WTC11 (cell line): ENCODE measurements at regions not wholly inside any gene's neighbourhood (a gene's known extent, or its start where the extent isn't known, plus 50 kb on each side); places are given as distances from the start of the nearest gene placed in this dataset.
A peak's percentile ranks its signal among the peaks of the same experiment; 100 is the strongest.

Experiments
- ATAC-seq: fragments of 200-7000 bp; cut with Tn5 transposase; 2 replicates; pipeline ENCODE4 v1.10.0; 2021; ENCODE audit warnings: mild to moderate bottlenecking, moderate library complexity
- CTCF ChIA-PET: fragments of 300-600 bp; sonication (Branson Sonifier 250); formaldehyde crosslinking; loops from one replicate; lab custom pipeline; 2021; ENCODE audit warnings: antibody characterized with exemption; lab: Charles Lee
- POLR2A ChIA-PET: fragments of 350-600 bp; sonication (Branson Sonifier 250); formaldehyde crosslinking; loops from one replicate; lab custom pipeline; 2021; ENCODE audit warnings: antibody characterized with exemption; lab: Charles Lee
- DNase-seq: peaks from one replicate; pipeline ENCODE4 v3.0.0; 2021; ENCODE audit warnings: low spot score
- H3K27ac Mint-ChIP-seq: 2 replicates; pipeline ENCODE4 v1.8.0; 2021; ENCODE audit warnings: mixed read lengths
- H3K27me3 Mint-ChIP-seq: 2 replicates; pipeline ENCODE4 v1.8.0; 2021; ENCODE audit warnings: low read depth, mild to moderate bottlenecking, moderate library complexity, mixed read lengths
- H3K36me3 Mint-ChIP-seq: 2 replicates; pipeline ENCODE4 v1.8.0; 2021; ENCODE audit warnings: mixed read lengths
- H3K4me1 Mint-ChIP-seq: 2 replicates; pipeline ENCODE4 v1.8.0; 2022; ENCODE audit warnings: mixed read lengths
- H3K4me3 Mint-ChIP-seq: 2 replicates; pipeline ENCODE4 v1.8.0; 2021; ENCODE audit warnings: mild to moderate bottlenecking, moderate library complexity, mixed read lengths
- H3K9me3 Mint-ChIP-seq: 2 replicates; pipeline ENCODE4 v1.8.0; 2021; ENCODE audit warnings: mixed read lengths
- ATF2 ChIP-seq: sonication (generic); formaldehyde crosslinking; IDR thresholded peaks from 2 replicates; pipeline ENCODE4 v1.8.1; 2022; ENCODE audit warnings: low read depth, missing genetic modification reagents, borderline replicate concordance
- E2F4 ChIP-seq: sonication (generic); formaldehyde crosslinking; IDR thresholded peaks from 2 replicates; pipeline ENCODE4 v1.8.1; 2022; ENCODE audit warnings: low read depth, mild to moderate bottlenecking, moderate library complexity, missing genetic modification reagents, borderline replicate concordance
- FOXJ3 ChIP-seq: sonication (generic); formaldehyde crosslinking; IDR thresholded peaks from 2 replicates; pipeline ENCODE4 v1.9.0; 2021; ENCODE audit warnings: missing genetic modification reagents, mild to moderate bottlenecking, borderline replicate concordance
- HMGXB4 ChIP-seq: sonication (generic); formaldehyde crosslinking; IDR thresholded peaks from 2 replicates; pipeline ENCODE4 v1.8.1; 2023; ENCODE audit warnings: mild to moderate bottlenecking, moderate library complexity, missing genetic modification reagents
- NFE2L1 ChIP-seq: sonication (generic); formaldehyde crosslinking; IDR thresholded peaks from 2 replicates; pipeline ENCODE4 v1.8.1; 2023; ENCODE audit warnings: missing genetic modification reagents
- NFYB ChIP-seq: sonication (generic); formaldehyde crosslinking; conservative IDR thresholded peaks from 2 replicates; pipeline ENCODE4 v1.8.0; 2022; ENCODE audit warnings: low read depth, missing genetic modification reagents
- RELA ChIP-seq: sonication (generic); formaldehyde crosslinking; IDR thresholded peaks from 2 replicates; pipeline ENCODE4 v1.8.1; 2022; ENCODE audit warnings: missing genetic modification reagents, mild to moderate bottlenecking, borderline replicate concordance
- ZNF121 ChIP-seq: sonication (generic); formaldehyde crosslinking; IDR thresholded peaks from 2 replicates; pipeline ENCODE4 v1.8.0; 2023; ENCODE audit warnings: missing genetic modification reagents
- ZNF138 ChIP-seq: sonication (generic); formaldehyde crosslinking; conservative IDR thresholded peaks from 2 replicates; pipeline ENCODE4 v1.8.1; 2022; ENCODE audit warnings: mild to moderate bottlenecking, moderate library complexity, missing genetic modification reagents
- ZNF263 ChIP-seq: sonication (generic); formaldehyde crosslinking; IDR thresholded peaks from 2 replicates; pipeline ENCODE4 v1.8.1; 2022; ENCODE audit warnings: low read depth, mild to moderate bottlenecking, moderate library complexity, missing genetic modification reagents
- ZNF416 ChIP-seq: fragments of 250-450 bp; sonication (Bioruptor Pico); IDR thresholded peaks from 2 replicates; pipeline ENCODE4 v1.9.0; 2021; ENCODE audit warnings: mild to moderate bottlenecking, inconsistent platforms
- ZNF671 ChIP-seq: fragments of 250-450 bp; sonication (Bioruptor Pico); IDR thresholded peaks from 2 replicates; pipeline ENCODE4 v1.8.0; 2021; ENCODE audit warnings: mild to moderate bottlenecking
- TF ChIP-seq, protein P1 (sequence below): sonication (generic); formaldehyde crosslinking; IDR thresholded peaks from 2 replicates; pipeline ENCODE4 v1.8.0; 2023; ENCODE audit warnings: missing genetic modification reagents, mild to moderate bottlenecking, borderline replicate concordance
- TF ChIP-seq, protein P2 (sequence below): fragments of 250-450 bp; sonication (Bioruptor Pico); IDR thresholded peaks from 2 replicates; pipeline ENCODE4 v1.9.0; 2021; ENCODE audit warnings: mild to moderate bottlenecking, borderline replicate concordance
- TF ChIP-seq, protein P3 (sequence below): sonication (generic); formaldehyde crosslinking; IDR thresholded peaks from 2 replicates; pipeline ENCODE4 v1.8.0; 2022; ENCODE audit warnings: mild to moderate bottlenecking, missing genetic modification reagents
- TF ChIP-seq, protein P4 (sequence below): fragments of 250-450 bp; sonication (Bioruptor Pico); IDR thresholded peaks from 2 replicates; pipeline ENCODE4 v1.9.0; 2021; ENCODE audit warnings: mild to moderate bottlenecking

DNA sequence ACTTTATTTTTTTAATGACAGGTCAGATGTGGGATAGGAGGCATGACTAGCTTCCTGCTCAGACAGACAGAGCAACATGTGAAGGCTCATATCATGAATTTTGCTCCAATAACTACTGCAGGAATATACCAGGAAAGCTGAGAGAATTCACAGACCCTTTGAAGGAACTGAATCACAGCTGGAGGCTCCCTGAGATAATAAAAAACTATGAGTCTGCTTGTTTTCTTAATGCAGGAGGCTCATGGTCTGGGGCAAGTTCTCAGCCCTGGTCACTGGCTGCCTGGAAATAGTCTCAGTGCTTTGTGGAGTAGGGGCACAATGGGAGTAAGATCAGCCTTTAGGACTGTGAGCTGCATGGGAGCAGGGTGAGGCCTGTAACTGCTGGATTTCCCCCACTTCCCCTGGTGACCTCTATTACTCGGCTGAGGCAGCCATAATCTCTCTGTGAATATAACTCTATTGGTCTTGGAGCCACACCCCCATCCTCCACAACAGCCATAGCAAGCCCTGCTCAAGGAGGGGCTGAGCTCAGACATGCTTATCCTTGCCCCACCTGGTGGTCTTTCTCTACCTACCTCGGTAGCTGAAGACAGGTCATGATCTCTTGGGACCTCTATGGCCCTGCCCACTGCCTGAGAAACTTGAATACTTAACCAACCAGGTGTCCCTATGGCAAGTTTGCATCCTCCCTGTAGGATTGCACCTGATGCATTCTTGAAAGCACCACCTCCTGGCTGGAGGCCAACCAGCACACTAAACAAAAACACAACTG, 281.6 kb upstream of the TMCO5A start:
- ATAC-seq (peak; percentile 96), DNase-seq (no peak)
- H3K9me3 Mint-ChIP-seq: peaks cover 45% of the 10 kb centered on the region
- ChIA-PET CTCF (no interaction called here), POLR2A (no interaction called here)
- TF ChIP-seq, protein P1, sequence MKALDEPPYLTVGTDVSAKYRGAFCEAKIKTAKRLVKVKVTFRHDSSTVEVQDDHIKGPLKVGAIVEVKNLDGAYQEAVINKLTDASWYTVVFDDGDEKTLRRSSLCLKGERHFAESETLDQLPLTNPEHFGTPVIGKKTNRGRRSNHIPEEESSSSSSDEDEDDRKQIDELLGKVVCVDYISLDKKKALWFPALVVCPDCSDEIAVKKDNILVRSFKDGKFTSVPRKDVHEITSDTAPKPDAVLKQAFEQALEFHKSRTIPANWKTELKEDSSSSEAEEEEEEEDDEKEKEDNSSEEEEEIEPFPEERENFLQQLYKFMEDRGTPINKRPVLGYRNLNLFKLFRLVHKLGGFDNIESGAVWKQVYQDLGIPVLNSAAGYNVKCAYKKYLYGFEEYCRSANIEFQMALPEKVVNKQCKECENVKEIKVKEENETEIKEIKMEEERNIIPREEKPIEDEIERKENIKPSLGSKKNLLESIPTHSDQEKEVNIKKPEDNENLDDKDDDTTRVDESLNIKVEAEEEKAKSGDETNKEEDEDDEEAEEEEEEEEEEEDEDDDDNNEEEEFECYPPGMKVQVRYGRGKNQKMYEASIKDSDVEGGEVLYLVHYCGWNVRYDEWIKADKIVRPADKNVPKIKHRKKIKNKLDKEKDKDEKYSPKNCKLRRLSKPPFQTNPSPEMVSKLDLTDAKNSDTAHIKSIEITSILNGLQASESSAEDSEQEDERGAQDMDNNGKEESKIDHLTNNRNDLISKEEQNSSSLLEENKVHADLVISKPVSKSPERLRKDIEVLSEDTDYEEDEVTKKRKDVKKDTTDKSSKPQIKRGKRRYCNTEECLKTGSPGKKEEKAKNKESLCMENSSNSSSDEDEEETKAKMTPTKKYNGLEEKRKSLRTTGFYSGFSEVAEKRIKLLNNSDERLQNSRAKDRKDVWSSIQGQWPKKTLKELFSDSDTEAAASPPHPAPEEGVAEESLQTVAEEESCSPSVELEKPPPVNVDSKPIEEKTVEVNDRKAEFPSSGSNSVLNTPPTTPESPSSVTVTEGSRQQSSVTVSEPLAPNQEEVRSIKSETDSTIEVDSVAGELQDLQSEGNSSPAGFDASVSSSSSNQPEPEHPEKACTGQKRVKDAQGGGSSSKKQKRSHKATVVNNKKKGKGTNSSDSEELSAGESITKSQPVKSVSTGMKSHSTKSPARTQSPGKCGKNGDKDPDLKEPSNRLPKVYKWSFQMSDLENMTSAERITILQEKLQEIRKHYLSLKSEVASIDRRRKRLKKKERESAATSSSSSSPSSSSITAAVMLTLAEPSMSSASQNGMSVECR: no peak
- TF ChIP-seq ZNF263 (CRISPR knock-in tag) (no peak), HMGXB4 (CRISPR knock-in tag) (no peak), RELA (no peak), ZNF138 (CRISPR knock-in tag) (no peak), ZNF671 (no peak), ZNF416 (CRISPR knock-in tag) (no peak), ZNF121 (CRISPR knock-in tag) (no peak), ATF2 (no peak), FOXJ3 (CRISPR knock-in tag) (no peak), E2F4 (no peak), NFYB (CRISPR knock-in tag) (no peak), NFE2L1 (CRISPR knock-in tag) (no peak)
- TF ChIP-seq, protein P2, sequence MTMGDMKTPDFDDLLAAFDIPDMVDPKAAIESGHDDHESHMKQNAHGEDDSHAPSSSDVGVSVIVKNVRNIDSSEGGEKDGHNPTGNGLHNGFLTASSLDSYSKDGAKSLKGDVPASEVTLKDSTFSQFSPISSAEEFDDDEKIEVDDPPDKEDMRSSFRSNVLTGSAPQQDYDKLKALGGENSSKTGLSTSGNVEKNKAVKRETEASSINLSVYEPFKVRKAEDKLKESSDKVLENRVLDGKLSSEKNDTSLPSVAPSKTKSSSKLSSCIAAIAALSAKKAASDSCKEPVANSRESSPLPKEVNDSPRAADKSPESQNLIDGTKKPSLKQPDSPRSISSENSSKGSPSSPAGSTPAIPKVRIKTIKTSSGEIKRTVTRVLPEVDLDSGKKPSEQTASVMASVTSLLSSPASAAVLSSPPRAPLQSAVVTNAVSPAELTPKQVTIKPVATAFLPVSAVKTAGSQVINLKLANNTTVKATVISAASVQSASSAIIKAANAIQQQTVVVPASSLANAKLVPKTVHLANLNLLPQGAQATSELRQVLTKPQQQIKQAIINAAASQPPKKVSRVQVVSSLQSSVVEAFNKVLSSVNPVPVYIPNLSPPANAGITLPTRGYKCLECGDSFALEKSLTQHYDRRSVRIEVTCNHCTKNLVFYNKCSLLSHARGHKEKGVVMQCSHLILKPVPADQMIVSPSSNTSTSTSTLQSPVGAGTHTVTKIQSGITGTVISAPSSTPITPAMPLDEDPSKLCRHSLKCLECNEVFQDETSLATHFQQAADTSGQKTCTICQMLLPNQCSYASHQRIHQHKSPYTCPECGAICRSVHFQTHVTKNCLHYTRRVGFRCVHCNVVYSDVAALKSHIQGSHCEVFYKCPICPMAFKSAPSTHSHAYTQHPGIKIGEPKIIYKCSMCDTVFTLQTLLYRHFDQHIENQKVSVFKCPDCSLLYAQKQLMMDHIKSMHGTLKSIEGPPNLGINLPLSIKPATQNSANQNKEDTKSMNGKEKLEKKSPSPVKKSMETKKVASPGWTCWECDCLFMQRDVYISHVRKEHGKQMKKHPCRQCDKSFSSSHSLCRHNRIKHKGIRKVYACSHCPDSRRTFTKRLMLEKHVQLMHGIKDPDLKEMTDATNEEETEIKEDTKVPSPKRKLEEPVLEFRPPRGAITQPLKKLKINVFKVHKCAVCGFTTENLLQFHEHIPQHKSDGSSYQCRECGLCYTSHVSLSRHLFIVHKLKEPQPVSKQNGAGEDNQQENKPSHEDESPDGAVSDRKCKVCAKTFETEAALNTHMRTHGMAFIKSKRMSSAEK: no peak
- TF ChIP-seq, protein P3, sequence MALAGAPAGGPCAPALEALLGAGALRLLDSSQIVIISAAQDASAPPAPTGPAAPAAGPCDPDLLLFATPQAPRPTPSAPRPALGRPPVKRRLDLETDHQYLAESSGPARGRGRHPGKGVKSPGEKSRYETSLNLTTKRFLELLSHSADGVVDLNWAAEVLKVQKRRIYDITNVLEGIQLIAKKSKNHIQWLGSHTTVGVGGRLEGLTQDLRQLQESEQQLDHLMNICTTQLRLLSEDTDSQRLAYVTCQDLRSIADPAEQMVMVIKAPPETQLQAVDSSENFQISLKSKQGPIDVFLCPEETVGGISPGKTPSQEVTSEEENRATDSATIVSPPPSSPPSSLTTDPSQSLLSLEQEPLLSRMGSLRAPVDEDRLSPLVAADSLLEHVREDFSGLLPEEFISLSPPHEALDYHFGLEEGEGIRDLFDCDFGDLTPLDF (CRISPR knock-in tag): no peak
- TF ChIP-seq, protein P4, sequence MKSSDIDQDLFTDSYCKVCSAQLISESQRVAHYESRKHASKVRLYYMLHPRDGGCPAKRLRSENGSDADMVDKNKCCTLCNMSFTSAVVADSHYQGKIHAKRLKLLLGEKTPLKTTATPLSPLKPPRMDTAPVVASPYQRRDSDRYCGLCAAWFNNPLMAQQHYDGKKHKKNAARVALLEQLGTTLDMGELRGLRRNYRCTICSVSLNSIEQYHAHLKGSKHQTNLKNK (CRISPR knock-in tag): no peak
- H3K4me1 Mint-ChIP-seq: no peaks in the 10 kb centered on the region
- no peak overlapping the region for H3K27ac Mint-ChIP-seq
- H3K36me3 Mint-ChIP-seq: peaks cover 6% of the 10 kb centered on the region
- H3K4me3 Mint-ChIP-seq: no peak overlapping the region
- no peaks in the 10 kb centered on the region for H3K27me3 Mint-ChIP-seq
